Activated naive CD4-positive, alpha-beta T cell treated with anti-CD3 and anti-CD28 coated beads, Interleukin-2, amount 50 U/mL, for 72 hours (primary cell): ENCODE measurements at regions not wholly inside any gene's neighbourhood (a gene's known extent, or its start where the extent isn't known, plus 50 kb on each side); places are given as distances from the start of the nearest gene placed in this dataset.
"Not testable (repeated sequence)": the region's sequence is repeated elsewhere in the genome, so short reads cannot be mapped to it uniquely, and the experiment has no call there.

ENCODE experiments used
- ATAC-seq, 2 donors: fragments of 150-1000 bp; cut with Tn5 transposase; 2 replicates each; pipeline ENCODE4 v1.10.0; 2021; ENCODE audit warnings: mild to moderate bottlenecking in 2 of 2, moderate library complexity in 2 of 2
- DNase-seq, 2 donors: peaks; one replicate each; pipeline ENCODE4 v3.0.0; 2021 to 2022; ENCODE audit warnings: low spot score in 2 of 2
- H3K27ac Mint-ChIP-seq, 2 donors: one replicate each; pipeline ENCODE4 v1.8.0; 2022; ENCODE audit warnings: mild to moderate bottlenecking in 2 of 2, mixed read lengths in 2 of 2
- H3K36me3 Mint-ChIP-seq, 2 donors: one replicate each; pipeline ENCODE4 v1.8.0; 2022; ENCODE audit warnings: mixed read lengths in 2 of 2
- H3K9me3 Mint-ChIP-seq, 2 donors: one replicate each; pipeline ENCODE4 v1.8.0; 2022; ENCODE audit warnings: mixed read lengths in 2 of 2

DNA sequence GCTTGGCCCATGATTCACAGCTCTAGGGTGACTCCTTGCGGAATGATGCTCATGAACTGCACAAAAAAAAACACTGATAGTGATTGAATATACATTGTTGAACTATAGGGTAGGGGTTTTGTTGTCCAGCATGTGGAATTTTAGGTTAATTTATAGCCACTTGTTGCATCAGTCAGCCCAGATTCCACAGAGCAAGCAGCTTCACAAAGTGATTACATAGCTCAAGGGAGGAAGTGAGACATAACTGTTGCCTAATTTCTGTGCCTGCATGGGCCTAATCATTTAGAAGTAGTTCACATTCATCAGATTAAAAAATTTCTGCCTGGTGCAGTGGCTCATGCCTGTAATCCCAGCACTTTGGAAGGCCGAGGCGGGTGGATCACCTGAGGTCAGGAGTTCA lies 142.2 kb upstream of the ZNF722 start:
- Mint-ChIP-seq H3K36me3 (peaks cover 27 to 32% of the 10 kb centered on the region in 2 donors), H3K9me3 (peaks cover 26 to 29% of the 10 kb centered on the region in 2 donors)
- not testable (repeated sequence) for H3K27ac Mint-ChIP-seq, DNase-seq, ATAC-seq

DNA sequence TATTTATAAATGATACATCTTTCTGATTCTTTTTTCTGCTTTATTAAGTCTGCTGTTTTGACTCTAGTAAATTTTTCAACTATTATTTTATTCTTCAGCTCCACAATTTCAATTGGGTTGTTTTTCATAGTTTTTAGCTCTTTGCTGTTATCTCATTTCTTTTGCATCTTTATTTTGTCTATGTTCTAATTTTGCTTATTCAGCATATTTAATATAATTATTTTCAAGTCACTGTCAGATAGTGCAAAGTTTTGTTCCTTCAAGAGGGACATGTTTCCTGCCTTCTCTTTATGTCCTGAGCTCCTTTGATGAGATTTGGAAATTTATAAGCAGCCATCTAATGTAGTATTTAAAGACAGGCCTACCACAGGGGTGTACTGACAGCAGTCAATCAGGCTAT lies 131.5 kb upstream of the ZNF722 start:
- H3K9me3 Mint-ChIP-seq, result peaks cover 28 to 31% of the 10 kb centered on the region in 2 donors
- ATAC-seq, result no peak
- no peak overlapping the region for H3K27ac Mint-ChIP-seq
- DNase-seq, result no peak
- H3K36me3 Mint-ChIP-seq, result peaks cover 20 to 31% of the 10 kb centered on the region in 2 donors

DNA sequence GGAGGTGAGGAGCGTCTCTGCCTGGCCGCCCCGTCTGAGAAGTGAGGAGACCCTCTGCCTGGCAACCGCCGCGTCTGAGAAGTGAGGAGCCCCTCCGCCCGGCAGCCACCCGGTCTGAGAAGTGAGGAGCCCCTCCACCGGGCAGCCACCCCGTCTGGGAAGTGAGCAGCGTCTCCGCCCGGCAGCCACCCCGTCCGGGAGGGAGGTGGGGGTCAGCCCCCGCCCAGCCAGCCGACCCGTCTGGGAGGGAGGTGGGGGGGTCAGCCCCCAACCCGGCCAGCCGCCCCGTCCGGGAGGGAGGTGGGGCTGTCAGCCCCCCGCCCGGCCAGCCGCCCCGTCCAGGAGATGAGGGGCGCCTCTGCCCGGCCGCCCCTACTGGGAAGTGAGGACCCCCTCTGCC lies 124.4 kb upstream of the ZNF722 start:
- peaks cover 22 to 25% of the 10 kb centered on the region in 2 donors for H3K9me3 Mint-ChIP-seq
- H3K36me3 Mint-ChIP-seq, result peaks cover 27 to 30% of the 10 kb centered on the region in 2 donors
- ATAC-seq, H3K27ac Mint-ChIP-seq, DNase-seq: not testable (repeated sequence)

DNA sequence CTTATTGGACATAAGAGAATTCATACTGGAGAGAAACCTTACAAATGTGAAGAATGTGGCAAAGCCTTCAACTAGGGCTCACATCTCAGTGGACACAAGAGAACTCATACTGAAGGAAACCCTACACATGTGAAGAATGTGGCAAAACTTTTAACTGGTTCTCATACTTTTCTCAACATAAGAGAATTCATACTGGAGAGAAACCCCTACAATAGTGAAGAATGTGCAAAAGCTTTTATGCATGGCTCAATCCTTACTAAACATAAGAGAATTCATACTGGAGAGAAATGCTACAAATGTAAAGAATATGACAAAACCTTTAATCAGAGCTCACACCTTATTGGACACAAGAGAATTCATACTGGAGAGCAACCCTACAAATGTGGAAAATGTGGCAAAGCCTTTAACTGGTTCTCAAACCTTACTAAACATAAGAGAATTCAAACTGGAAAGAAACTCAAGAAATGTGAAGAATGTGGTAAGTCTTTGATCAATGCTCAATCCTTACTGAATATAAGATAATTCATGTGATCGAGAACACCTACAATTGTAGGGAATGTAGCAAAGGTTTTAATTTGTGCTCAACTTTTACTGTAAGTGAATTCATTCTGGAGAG lies 121.8 kb upstream of the ZNF722 start:
- ATAC-seq, result no peak
- peaks cover 39 to 43% of the 10 kb centered on the region in 2 donors for H3K9me3 Mint-ChIP-seq

GRCh38 chr7:63887031-63887430 lies 111.6 kb upstream of the ZNF722 start:
- Mint-ChIP-seq H3K36me3 (peaks cover 16 to 59% of the 10 kb centered on the region in 2 donors), H3K27ac (no peak overlapping the region), H3K9me3 (peaks cover 11 to 35% of the 10 kb centered on the region in 2 donors)
- ATAC-seq (no peak), DNase-seq (no peak)

More for the DNA sequence above, 121.8 kb upstream of the ZNF722 start:
- Mint-ChIP-seq H3K36me3 (peaks cover 40 to 54% of the 10 kb centered on the region in 2 donors), H3K27ac (no peak overlapping the region)
- DNase-seq, result no peak

DNA sequence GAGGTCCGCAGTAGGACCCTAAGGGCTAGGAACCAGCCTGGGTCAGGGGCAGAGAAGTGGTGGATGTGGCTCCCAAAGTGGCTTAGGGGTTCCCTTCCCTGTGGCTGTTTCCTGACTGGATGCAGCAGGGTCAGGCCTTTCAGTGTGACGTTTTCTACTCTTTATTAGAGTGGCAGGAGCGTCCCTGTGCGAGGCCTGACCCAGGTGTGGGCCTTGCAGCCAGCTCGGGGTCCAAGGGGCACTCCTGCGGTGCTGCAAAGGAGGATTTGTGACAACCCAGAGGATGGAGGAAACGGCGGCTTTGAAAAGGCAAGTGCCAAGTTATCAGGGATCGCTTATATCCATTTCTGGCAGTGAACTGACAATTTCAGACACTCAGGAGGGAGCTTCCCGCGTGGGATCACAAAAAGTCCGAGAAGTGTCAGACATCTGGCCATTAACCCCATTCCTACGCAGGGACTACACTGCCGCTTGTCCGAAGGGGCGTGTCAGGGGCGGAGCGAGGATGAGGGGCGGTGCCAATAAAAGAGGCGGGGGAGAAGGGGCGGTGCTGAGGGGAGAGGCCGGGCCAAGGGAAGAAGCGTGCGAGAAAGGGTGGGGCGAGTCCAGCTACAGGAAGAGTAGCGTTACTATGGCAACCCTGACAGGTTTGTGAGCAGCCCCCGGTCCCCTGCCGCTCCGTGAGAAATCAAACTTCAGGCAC lies 98.8 kb upstream of the ZNF722 start:
- peak overlapping the region; percentile 87 to 92 for H3K27ac Mint-ChIP-seq
- DNase-seq (peak; percentile 34 to 82), ATAC-seq (peak; percentile 78 to 81)
- H3K36me3 Mint-ChIP-seq, result peaks cover 19 to 32% of the 10 kb centered on the region in 2 donors
- H3K9me3 Mint-ChIP-seq, result peaks cover 6 to 14% of the 10 kb centered on the region in 2 donors

- ATAC-seq (peak; percentile 94 to 98), DNase-seq (peak; percentile 54 to 91)
- peaks cover 19 to 35% of the 10 kb centered on the region in 2 donors for H3K36me3 Mint-ChIP-seq
- peak overlapping the region; percentile 87 to 92 for H3K27ac Mint-ChIP-seq
- peaks cover 6 to 15% of the 10 kb centered on the region in 2 donors for H3K9me3 Mint-ChIP-seq
These were observed 98.0 kb upstream of the ZNF722 start for GRCh38 chr7:63900394-63901203.

- Mint-ChIP-seq H3K9me3 (peaks cover 8 to 18% of the 10 kb centered on the region in 2 donors), H3K36me3 (peaks cover 19 to 38% of the 10 kb centered on the region in 2 donors), H3K27ac (peak overlapping the region in 1 of 2 donors; percentile 87)
- not testable (repeated sequence) for ATAC-seq, DNase-seq
These were observed 97.5 kb upstream of the ZNF722 start for GRCh38 chr7:63901204-63901506.

DNA sequence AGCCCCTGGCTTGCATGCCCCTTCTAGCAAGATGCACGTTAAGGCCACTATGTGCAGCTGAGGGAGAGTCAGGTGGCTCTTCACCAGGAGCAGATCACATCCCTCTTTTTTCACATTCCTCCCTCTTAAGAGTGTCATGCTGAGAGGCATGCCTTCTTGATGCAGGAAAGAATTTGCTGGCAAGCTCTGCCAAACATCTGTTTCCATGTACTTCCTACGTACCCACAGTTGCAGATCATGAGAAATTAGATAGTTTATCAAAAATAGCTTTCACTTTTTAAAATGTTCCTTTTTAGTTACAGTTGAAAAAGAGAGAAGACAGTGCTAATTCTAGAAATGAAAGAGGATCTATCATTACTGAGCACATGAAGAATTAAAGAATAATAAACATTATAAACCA lies 79.7 kb upstream of the ZNF722 start:
- H3K9me3 Mint-ChIP-seq, result peaks cover 3 to 25% of the 10 kb centered on the region in 2 donors
- no peak overlapping the region for H3K27ac Mint-ChIP-seq
- H3K36me3 Mint-ChIP-seq, result peaks cover 13% of the 10 kb centered on the region in 2 donors
- no peak for DNase-seq
- ATAC-seq, result no peak

DNA sequence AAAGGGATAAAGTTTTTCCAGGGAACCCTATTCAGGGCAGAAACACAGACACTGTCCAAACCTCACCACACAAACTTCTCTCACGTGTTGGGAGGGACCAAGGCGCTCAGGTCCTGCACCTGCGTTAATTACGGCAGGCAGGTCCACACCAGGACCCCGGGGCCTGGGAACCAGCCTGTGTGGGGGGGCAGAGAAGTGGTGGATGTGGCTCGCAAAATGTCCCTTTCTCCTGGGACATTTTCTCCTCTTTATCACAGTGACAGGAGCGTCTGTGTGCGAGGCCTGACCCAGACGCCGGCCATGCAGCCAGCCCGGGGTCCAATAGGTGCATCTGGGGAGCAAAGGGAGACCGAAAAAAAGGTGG lies 73.4 kb upstream of the ZNF722 start:
- H3K36me3 Mint-ChIP-seq, result peaks cover 23 to 29% of the 10 kb centered on the region in 2 donors
- H3K27ac Mint-ChIP-seq, result peak overlapping the region in 1 of 2 donors; percentile 86
- ATAC-seq (no peak), DNase-seq (no peak)
- peaks cover 6 to 11% of the 10 kb centered on the region in 2 donors for H3K9me3 Mint-ChIP-seq

DNA sequence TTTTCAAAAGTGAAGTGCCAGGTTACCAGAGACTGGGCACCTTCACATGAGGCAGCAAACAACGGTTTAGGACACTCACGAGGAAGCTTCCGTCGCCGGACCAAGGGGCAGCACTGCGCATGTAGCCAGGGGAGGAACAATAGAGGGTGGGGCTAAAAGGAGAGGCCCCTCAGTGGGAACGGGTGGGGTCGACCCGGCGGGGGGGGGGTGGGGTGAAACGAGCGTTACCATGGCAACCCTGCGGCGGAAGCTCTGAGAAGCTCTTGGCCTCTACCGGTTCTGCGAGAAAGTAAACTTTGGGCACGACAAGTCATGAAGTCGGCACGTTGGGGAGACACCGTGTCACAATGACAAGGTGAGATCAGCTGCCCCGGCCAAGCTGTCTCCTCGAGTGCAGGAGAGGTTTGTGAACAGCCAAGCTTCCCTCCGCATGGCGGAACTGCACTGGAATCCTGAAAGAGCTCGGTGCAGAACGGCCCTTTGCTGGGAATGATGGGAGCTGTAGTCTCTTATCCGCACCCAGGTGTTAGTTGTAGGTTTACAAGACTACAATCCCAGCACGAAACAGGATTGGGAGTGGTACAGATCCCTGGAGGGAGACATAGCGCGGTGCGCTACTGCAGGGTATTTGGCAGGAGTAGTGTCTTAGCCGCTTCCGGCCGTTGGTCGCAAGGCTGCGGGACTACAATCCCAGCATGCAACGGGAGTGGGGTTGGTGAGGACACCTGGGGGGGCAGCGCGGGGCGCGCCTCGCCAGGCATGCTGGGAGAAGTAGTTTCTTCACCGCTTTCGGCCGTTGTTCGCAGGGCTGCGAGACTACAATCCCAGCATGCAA lies 72.8 kb upstream of the ZNF722 start:
- peaks cover 23 to 29% of the 10 kb centered on the region in 2 donors for H3K36me3 Mint-ChIP-seq
- ATAC-seq, result peak; percentile 97 to 98
- peaks cover 10 to 11% of the 10 kb centered on the region in 2 donors for H3K9me3 Mint-ChIP-seq

DNA sequence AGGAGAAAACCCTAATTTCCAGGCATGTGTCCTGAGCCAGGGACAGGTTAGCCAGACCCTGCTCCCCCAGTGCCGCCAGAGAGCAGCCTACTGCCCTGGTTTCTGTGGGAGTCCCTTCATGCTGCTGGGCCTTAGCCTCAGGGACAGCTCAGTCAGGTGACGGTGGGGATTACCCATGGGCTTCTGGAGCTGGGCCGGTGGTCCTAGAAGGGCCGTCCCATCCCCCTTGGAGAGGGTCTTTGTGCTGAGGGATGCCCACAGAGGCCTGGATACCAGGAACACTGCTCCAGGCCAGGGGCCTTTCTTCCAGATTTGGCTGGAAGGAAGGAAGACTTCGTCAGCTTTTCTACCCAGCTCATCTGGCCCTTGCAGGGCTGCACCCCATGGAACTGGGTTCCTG lies 71.4 kb upstream of the ZNF722 start:
- no peak for ATAC-seq
- Mint-ChIP-seq H3K27ac (peak overlapping the region in 1 of 2 donors; percentile 86), H3K9me3 (peaks cover 5 to 10% of the 10 kb centered on the region in 2 donors)

More for the DNA sequence above, 72.8 kb upstream of the ZNF722 start:
- peak overlapping the region; percentile 65 to 86 for H3K27ac Mint-ChIP-seq
- DNase-seq, result peak; percentile 52 to 93

GRCh38 chr7:63931057-63931600 lies 67.5 kb upstream of the ZNF722 start:
- Mint-ChIP-seq H3K36me3 (peaks cover 9 to 11% of the 10 kb centered on the region in 2 donors), H3K27ac (no peak overlapping the region), H3K9me3 (peaks cover 9 to 15% of the 10 kb centered on the region in 2 donors)
- ATAC-seq, result no peak
- DNase-seq, result no peak

More for the DNA sequence above, 71.4 kb upstream of the ZNF722 start:
- H3K36me3 Mint-ChIP-seq, result peaks cover 15 to 22% of the 10 kb centered on the region in 2 donors
- DNase-seq, result no peak

- DNase-seq (no peak), ATAC-seq (no peak)
- peaks cover 9 to 15% of the 10 kb centered on the region in 2 donors for H3K9me3 Mint-ChIP-seq
- peaks cover 4 to 5% of the 10 kb centered on the region in 2 donors for H3K36me3 Mint-ChIP-seq
- no peak overlapping the region for H3K27ac Mint-ChIP-seq
These were observed 66.6 kb upstream of the ZNF722 start for GRCh38 chr7:63931985-63932577.
